NB4 (cell line): ENCODE measurements at regions not wholly inside any gene's neighbourhood (a gene's known extent, or its start where the extent isn't known, plus 50 kb on each side); places are given as distances from the start of the nearest gene placed in this dataset.

Experiments used
- CTCF ChIP-seq: IDR thresholded peaks from one replicate; pipeline ENCODE4 v1.5.1; 2012; ENCODE audit warnings: low read depth, low read length
- MAX ChIP-seq: IDR thresholded peaks from 2 replicates; pipeline ENCODE4 v1.6.1; 2011; ENCODE audit warnings: low read depth, low read length
- MYC ChIP-seq: IDR thresholded peaks from 2 replicates; pipeline ENCODE4 v1.6.1; 2011; ENCODE audit warnings: low read depth, low read length

- no peak for TF ChIP-seq CTCF
- TF ChIP-seq MAX, result no peak
- TF ChIP-seq MYC, result no peak
Measured at GRCh38 chr4:137644201-137644600, 111.9 kb upstream of the PCDH18 start.
